ENCODE measurements at regions not wholly inside any gene's neighbourhood (a gene's known extent, or its start where the extent isn't known, plus 50 kb on each side); places are given as distances from the start of the nearest gene placed in this dataset.

DNA sequence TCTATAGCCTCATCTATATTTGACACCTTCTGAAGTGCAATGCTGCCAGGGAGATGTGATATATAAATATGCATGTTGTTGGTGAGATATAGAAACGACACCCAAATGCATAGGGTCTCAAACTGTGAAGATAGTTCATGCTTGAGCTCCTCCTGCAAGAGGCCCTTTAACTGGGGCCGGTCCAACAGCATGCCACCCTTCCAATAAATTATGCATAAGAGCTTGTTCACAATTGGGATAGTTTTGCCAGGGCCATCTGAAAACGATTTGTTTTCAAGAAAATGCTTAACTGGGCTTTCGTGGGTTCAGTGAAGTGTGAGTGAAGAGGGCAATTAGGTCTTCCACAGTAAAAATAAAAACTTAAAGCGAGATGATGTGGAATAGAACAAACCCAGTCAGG, 424.2 kb upstream of the WWC1 start:
- no peak for DNase-seq

DNA sequence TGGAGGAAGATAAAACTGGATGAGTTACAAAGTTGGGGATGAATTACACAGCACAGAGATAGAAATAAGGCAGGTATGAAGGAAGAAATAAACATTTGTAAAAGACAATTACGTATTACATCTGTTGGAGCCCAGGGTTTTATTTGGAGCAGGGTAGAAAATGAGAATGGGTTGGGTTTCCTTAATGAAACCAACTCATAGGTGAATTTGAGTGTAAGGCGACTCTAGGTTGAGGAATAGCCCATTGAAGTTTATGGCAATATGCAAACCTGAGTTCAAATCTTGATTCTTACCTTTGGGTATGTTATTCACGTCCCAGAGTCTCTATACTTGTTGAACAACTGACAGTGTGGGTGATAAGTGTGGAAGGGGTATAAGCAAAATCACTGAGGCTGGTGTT, 422.3 kb upstream of the WWC1 start:
- DNase-seq, result no peak

DNA sequence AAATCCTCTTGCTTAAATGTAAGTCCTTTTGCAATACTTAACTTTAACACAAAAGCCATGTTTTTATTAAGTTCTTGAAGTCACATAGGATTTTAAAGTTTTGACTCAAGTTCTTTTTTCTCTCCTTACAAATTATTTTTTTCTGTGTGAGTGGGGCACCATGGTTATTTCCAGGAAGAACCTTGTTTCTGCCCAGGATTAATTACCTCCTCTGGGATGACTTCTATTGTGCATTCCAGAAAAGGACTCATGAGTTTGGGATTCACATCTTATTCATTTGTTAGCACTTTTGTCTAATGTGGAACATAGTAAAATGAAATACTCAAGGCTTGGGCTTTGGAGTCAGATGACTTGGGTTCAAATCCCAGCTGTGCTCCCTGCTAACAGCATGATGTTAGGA, 421.4 kb upstream of the WWC1 start:
- peak; percentile 86 for DNase-seq

DNA sequence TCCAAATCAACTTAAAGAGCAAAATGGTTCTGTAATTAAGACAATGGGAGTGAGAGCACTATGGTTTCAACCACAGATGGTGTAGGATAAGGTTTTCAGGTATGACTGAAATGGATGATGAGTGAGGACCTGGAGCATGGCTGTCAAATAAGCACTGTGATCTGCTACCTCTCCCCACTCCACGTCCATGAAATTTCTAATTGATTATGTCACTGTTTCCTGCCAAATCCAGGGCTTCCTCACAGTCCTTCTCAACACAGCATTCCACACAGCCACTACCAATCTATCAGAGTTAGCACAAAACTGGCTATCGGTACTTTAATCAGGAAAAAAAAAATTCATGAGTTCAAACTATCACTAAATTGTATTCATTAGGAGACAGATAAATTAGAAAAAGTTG, 420.4 kb upstream of the WWC1 start:
- DNase-seq, result peak; percentile 72

DNA sequence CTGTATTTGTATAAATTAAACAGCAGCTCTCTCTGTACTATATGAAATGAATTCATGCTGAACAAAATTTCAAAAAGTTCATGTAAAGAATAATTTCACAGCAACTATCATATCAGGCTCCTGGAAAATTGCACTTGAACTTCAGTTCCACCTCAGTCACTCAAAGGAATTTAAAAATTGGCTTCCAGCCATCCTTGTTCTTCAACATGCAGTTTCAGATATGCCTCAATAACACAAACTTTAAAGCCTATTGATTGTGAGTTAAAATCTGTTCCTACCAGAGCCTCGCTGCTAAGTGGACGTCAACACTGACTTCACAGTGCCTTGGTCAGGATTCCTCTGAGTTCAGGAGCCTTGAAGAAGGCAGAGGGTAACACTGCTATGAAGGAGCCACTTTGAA, 418.7 kb upstream of the WWC1 start:
- DNase-seq, result peak; percentile 30

DNA sequence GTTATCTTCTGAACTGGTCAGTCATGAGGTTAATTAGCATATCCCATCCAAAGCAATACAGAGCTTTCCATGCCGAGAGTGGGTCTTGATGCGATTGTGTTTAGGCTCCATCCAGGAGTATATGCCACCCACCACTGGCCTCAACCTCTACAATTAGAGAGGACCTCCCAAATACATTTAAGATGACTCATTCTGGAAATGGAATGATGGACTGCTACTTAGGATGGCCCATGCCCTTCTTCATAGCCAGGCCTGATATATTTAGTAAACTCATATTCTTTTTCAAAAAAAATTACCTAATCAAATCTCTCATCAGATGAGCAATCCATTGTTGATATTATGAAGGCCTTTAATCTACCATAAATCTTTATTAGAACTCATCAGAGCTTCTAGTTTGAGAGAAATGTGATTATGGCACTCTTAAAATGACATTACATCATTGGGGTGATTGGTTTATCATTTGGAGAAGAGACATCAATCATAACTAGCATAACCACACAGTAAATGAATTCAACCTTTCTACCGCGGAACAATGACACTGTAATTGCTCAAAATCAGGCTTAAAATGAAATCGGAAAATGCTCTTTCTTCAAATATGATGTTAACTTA, 414.2 kb upstream of the WWC1 start:
- DNase-seq, result peak; percentile 23

DNA sequence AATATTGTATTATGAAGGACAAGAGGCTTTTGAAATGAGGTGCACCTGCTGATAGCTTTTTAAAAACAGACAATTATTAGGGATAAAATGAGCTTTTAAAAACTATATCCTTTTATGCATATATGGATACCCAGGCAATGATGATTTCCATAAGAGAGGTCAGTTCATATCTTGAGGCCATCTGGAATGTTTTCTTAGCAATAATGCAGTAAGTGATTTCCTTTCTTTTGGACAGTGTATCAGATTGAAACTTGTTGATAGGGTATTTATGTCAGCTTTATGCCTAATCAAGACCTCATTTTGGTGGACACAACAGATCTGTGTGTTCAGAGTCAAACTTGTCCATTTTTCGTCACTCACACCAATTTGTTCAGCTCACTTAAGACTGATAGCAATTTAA, 413.5 kb upstream of the WWC1 start:
- no peak for DNase-seq

DNA sequence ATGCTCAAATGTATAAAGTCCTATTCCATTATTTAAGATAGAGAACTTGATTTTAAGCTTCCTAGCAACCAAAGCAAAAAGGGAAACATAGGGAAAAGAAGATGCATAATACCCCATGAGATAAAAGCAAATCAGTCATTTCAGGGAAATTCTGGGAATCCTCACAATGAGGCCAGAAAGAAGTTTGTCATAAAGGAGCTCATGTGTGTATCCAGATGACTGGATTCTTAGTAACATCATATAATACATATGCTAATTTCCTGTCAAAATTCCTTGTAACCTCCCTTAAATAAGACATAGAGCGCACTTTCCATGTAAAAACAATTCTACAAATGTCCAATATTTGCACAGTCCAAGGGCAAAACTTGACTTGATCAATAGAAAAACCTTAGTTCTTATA, 411.0 kb upstream of the WWC1 start:
- peak; percentile 32 for DNase-seq

DNA sequence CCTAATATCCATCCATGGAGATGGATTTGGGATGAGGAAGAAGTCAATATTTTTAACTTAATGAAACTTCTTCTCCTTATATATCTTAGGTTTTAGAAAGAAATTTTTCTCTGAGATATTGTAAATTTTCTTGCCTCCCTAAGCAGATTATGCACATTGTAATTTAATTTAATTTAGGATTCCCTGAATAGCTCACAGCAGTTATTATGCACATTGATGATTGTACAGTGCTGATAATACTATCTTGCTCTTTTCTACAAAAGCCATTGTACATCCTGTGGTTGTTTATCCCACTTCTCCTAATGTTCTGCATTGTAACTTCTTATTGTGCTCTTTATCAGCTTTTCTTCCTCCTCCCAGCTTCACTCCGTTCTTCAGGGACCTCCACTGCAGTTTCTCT, 410.4 kb upstream of the WWC1 start:
- DNase-seq, result no peak

DNA sequence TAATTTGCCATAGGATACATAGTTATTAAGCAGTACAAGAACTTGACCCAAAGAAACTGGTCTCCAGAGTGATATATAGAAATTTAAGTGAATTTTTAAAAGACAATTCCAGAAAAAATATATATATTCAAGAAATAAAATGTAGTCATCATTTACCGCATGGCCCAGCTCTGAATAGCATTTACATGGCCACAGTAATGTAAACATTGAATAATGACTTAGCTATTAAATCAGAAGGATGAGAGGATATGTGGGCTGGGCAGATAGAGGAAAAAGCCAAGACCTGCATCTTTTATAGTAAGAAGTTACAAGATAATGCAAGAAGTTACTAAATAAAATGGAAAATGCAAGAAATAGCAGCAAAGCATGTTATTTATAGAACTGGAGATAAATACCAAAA, 405.2 kb upstream of the WWC1 start:
- DNase-seq, result peak; percentile 47

DNA sequence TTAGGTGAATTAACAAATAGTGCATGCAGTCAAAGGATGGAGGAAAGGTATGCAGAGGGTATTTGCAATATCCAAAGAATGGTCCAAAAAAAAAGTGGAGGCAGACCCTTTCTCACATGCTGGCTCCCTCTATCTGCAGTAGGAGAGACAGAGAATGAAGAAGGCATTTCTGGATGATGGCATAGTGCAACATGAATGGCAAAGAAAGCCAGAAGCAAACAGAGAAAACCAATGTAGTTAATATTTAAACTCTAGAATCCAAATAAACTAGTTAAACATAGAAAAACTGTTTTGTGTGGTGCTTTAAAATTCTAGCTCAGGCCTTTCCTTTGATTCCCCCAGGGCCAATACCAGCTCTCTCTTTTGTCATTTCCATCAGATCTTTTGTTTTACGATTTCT, 403.1 kb upstream of the WWC1 start:
- DNase-seq, result no peak

DNA sequence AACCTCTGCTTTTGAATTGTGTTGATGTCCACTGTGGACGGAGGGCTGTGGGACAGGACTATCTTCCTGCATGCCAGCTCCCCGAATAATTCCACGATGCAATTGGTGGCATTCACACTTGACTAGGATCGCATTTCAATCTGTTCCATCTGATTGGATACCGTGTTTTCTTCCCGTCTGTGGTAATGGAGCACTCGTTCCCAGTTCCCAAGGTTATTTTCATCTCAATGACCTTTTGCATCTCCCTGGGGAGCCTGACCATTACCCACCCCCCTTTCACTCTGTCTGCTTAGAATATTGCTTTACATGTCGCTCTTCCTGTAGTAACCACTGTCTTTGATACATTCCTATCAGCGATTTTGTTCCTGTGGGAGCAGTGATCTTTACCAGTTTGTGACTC, 402.2 kb upstream of the WWC1 start:
- DNase-seq, result no peak

DNA sequence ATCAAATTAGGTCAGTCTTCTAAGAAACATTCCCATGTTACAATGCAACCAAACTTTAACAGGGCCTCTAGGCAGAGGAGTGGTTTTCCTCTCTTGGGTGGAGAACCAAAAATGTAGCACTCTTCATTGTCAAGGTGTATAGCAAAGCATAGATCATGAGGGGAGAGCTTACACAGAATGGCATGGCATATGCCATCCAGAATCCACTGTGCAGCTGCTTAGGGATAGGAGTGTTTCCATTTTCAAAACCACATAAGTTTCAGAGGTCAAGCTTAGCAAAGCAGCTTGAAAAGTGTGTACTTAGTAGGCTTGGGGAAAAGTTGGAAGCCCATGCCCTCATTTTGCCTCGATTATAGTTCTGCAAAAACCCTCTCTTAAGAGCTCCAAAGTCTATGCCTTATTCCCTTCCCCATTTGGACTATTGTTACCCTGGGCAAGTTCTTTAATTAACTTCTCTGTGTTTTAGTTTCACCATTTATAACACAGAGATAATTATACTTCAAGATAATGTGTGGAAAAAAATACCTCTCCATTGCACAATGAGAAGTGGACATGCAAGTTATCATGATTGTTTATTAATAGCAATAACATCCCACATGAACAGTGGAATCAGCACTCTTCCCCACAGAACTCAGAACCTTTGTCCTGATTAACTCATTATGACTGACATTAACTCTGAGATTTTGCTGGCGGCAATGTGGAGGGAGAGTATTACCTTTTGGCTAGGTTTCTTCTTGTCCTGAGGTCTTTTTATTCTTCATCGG, 398.9 kb upstream of the WWC1 start:
- DNase-seq, result no peak

DNA sequence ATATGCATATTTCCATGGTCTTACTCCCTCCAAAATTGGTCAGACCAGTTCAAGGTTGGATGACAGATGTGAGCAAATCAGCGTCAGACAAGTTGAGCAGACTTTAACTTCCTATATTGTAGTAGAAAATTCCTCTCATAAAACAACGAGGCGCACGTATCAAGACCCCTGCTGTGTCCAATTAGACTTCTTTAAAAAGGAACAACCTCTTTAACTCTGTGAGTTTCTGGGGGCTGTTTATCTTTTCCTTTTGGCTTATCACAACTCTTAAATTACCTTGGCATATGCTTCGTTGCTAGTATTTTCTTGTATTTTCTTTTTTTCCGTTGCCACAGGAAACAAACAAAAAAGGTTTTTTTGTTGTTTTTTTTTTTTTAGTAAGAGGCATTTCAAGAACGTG, 398.2 kb upstream of the WWC1 start:
- DNase-seq, result no peak

DNA sequence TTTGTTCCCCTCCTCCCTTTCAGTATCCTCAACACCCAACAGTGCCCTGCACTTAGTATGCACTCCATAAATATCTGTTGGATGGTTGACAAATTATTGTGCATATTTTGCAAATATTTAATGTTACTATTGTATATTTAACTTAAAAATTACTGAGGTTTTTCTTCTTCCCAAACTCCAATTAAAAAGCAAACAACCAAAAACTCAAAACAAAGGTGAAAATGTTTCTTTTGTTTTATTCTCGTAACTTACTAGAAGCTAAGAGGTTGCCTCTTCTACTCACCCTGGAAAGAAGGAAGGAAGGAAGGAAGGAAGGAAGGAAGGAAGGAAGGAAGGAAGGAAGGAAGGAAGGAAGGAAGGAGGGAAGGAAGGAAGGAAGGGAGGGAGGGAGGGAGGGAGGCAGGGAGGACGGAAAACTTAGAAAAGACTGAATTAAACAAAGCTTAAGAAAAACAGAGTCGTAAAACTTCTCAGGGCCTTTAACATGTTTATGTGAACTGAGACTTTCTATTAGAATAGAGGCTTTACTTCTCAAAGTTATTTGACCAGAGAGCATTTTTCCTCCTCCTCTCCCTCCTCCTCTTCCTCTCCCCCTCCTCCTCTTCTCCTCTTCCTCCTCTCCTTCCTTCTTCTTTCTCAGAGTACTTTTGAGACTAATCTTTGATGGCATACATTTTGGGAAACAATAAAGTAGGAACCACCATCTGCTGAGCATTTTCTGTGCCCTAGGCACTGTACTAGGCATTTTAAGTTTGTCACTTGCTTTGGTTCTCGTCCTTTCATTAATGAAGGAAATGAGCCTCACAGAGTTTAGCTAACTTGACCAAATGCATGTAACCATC, 396.6 kb upstream of the WWC1 start:
- DNase-seq, result no peak

DNA sequence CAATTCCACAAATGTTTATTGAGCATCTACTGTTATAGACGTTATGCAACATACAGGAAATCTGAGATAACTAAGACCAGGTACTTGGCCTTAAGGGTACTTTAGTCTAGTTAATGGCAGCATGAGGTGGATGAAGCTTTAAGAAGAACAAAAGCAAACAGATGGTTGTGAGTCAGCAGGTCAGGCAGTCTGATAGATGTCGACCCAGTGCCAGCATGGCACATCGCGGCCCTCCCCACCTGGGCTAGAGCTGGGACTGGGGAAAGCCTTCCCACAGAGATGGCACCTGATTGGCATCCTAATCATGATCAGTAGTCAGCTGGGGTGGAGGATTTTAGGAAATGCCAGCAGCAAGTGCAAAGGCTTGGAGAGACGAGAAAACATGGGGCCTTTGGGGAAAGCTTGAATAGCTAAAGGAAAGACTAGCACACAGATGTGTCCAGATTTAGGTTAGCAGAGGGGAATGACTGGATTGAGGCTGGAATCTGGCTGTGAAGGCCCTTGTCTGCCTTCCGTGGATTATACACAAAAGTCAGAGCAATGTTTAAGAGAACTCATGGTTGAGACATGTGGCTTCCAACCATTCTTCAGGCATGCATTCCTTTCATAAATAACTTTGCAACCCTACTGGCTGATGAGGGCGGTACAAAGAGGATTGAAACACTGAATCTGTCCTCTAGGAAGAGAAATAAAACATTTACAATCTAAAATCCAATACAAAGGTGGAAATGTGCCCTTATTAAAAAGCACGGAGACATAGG, 395.4 kb upstream of the WWC1 start:
- DNase-seq, result peak; percentile 78

DNA sequence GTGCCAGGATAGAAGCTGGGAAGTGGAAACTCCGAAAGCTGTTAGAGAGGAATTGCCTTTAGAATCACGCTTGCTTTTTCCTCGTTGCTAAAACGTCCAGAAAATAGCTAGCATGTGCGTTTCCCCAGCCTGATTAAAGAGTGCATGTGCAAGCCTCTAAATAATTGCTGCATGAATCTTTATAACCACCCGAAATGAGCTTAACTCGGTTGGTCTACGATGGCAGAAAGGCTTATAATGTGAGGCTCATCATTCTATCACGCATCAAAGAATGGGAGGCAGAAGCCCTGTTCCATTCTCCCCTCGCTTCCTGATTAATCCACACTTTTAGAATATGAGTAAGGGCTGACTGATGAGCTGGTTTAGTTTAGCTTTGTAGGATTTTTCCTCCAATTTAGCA, 394.6 kb upstream of the WWC1 start:
- DNase-seq, result no peak

DNA sequence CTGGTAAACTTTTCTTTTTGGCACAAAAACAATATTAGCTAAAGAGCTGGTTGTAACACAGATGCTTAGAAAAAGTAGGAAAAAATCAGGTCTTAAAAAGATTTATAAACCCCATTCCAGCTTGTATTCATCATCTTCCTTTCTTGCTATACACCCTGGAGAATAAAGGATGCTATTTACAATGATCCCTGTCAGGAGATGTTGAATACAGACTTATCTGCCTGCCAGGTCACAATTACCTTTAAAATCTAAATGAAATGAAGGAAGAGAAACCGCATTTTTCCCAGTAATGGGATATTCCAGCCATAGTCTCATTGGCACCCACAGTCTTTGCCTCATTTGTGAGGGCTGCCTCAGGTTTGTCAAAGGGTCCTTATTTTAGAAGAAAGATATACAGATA, 394.1 kb upstream of the WWC1 start:
- no peak for DNase-seq

DNA sequence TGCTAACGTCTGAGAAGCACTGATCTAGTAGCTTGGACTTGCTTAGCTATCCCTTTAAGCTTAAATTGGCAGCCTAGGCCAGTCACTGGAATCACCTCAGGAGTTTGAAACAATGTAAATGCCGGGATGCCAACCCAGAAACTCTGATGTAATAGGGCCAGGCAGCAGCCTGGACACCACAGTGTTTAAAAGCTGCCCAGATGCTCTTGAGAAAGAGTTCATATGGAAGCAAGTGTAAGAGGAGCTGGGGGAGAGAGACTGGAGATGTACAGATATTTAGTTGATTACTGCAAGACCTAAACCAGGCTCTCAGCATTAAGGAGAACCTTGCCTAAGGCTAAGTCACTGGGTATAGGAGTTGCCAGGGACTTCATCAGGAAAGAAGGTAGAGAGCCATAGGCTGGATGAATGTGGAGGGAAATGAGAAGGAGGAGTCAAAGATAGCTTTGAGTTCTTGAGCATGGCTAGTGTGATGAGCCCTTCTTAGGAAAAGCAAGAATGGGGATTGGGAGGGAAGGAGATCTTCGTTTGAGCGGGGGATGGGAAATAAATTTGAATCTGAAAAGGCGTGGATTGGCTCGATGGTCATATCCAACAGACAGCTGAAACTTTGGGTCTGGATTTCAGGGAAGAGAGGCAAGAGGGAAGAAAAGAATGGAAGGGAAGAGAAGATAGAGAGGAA, 392.9 kb upstream of the WWC1 start:
- no peak for DNase-seq

DNA sequence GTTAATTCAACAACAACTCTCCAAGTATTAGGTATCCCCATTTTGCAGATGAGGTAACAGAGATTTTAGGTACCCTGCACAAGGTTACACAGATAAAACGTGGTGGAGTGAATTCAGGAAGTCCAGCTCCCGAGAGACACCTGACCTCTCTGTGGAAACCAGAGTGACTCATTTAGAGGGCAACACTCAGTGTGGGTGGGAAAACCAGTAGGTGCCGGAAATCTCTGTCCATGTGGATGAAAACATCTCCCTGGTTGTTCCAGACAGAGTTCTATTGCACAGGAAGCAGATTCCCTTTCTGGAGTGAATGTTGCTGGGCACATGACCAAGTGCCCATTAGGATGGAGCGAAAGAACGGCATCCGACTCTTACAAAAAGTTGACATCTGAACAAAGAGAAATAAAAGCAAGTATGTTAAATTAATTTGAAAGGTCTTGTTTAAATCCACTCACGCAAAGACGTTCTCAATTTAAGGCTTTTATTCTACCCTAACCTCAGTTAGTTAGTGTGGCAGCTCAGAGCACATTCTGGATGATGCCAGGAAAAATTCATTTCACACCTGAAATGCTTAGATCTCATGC, 391.9 kb upstream of the WWC1 start:
- no peak for DNase-seq

DNA sequence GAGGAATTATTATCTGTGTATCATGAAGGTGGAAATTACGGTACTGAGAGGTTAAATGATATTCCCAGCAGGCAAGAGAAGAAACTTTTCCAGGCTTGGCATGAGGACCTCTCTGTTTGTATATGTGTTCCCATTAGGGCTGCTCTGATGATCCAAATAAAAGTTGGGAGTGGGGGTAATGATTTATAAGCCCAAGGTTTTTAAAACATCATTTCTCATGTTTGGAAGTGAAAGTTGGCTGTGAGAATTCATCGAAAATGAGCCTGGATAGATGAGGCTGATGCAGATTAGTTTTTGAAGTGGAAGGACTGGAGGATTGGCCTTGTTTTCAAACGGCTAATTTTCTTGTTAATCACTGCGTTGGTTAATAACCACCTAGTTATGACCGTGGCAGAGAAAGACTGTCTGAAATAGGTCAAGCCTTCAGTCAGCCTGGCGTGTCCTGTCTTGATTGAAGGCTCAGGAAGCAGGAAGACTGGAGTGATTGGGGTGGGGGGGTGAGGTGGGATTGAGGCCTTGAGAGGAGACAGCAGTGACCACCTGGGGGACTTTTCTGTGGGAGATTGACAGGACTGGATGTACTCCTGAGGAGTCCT, 391.0 kb upstream of the WWC1 start:
- DNase-seq, result no peak

DNA sequence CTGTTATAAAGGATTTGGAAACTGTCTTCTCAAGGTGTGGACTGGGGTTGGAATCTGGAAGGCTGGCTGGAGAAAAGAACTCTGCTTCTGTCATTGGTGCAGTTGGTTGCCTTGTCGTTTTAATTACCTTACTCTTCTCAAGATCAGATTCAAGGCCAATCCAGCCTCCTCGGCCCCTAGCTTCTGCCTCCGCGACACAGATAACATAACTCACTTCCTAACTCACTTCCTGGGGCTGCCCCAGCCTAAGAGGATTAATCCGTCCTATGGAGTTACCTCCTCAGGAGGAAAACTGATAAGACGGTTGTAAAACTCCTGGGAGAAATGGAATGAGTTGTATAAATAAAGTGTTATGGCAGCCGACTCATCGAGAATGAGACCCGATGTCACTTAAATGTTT, 389.1 kb upstream of the WWC1 start:
- no peak for DNase-seq

Data from fibroblast of skin of abdomen (primary cell).